Transverse colon (tissue), 3 donors: ENCODE measurements at regions not wholly inside any gene's neighbourhood (a gene's known extent, or its start where the extent isn't known, plus 50 kb on each side); places are given as distances from the start of the nearest gene placed in this dataset.

ENCODE experiments used
- POLR2A ChIP-seq: fragments of 450-650 bp; IDR thresholded peaks from one replicate; pipeline ENCODE4 v1.6.1; 2016; ENCODE audit warnings: antibody characterized with exemption, mild to moderate bottlenecking, moderate library complexity
- TF ChIP-seq, protein P1 (sequence below), 5 experiments: fragments of 200-600 bp in 3 of 5; fragments of 450-650 bp in 2 of 5; sonication (generic) in 3 of 5; IDR thresholded peaks; 1 replicate in 2 of 5; 2 replicates in 3 of 5; pipeline ENCODE4 v1.5.1; 2016 to 2017; ENCODE audit warnings: antibody characterized with exemption in 5 of 5, inconsistent platforms in 3 of 5, mild to moderate bottlenecking in 2 of 5, moderate library complexity in 1 of 5

- TF ChIP-seq, protein P1, sequence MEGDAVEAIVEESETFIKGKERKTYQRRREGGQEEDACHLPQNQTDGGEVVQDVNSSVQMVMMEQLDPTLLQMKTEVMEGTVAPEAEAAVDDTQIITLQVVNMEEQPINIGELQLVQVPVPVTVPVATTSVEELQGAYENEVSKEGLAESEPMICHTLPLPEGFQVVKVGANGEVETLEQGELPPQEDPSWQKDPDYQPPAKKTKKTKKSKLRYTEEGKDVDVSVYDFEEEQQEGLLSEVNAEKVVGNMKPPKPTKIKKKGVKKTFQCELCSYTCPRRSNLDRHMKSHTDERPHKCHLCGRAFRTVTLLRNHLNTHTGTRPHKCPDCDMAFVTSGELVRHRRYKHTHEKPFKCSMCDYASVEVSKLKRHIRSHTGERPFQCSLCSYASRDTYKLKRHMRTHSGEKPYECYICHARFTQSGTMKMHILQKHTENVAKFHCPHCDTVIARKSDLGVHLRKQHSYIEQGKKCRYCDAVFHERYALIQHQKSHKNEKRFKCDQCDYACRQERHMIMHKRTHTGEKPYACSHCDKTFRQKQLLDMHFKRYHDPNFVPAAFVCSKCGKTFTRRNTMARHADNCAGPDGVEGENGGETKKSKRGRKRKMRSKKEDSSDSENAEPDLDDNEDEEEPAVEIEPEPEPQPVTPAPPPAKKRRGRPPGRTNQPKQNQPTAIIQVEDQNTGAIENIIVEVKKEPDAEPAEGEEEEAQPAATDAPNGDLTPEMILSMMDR (IDR thresholded peaks at IDR 0.05) = no peak
- TF ChIP-seq POLR2A = no peak
Measured at GRCh38 chr2:104027321-104027720, 826.6 kb upstream of the POU3F3 start.
